WTC11 (cell line): ENCODE measurements at regions not wholly inside any gene's neighbourhood (a gene's known extent, or its start where the extent isn't known, plus 50 kb on each side); places are given as distances from the start of the nearest gene placed in this dataset.

Source experiments
- ATAC-seq: fragments of 200-7000 bp; cut with Tn5 transposase; 2 replicates; pipeline ENCODE4 v1.10.0; 2021; ENCODE audit warnings: mild to moderate bottlenecking, moderate library complexity
- CTCF ChIA-PET: fragments of 300-600 bp; sonication (Branson Sonifier 250); formaldehyde crosslinking; loops from one replicate; lab custom pipeline; 2021; ENCODE audit warnings: antibody characterized with exemption; lab: Charles Lee
- POLR2A ChIA-PET: fragments of 350-600 bp; sonication (Branson Sonifier 250); formaldehyde crosslinking; loops from one replicate; lab custom pipeline; 2021; ENCODE audit warnings: antibody characterized with exemption; lab: Charles Lee
- DNase-seq: peaks from one replicate; pipeline ENCODE4 v3.0.0; 2021; ENCODE audit warnings: low spot score
- H3K27ac Mint-ChIP-seq: 2 replicates; pipeline ENCODE4 v1.8.0; 2021; ENCODE audit warnings: mixed read lengths
- H3K27me3 Mint-ChIP-seq: 2 replicates; pipeline ENCODE4 v1.8.0; 2021; ENCODE audit warnings: low read depth, mild to moderate bottlenecking, moderate library complexity, mixed read lengths
- H3K36me3 Mint-ChIP-seq: 2 replicates; pipeline ENCODE4 v1.8.0; 2021; ENCODE audit warnings: mixed read lengths
- H3K4me1 Mint-ChIP-seq: 2 replicates; pipeline ENCODE4 v1.8.0; 2022; ENCODE audit warnings: mixed read lengths
- H3K4me3 Mint-ChIP-seq: 2 replicates; pipeline ENCODE4 v1.8.0; 2021; ENCODE audit warnings: mild to moderate bottlenecking, moderate library complexity, mixed read lengths
- H3K9me3 Mint-ChIP-seq: 2 replicates; pipeline ENCODE4 v1.8.0; 2021; ENCODE audit warnings: mixed read lengths
- AR ChIP-seq: fragments of 250-450 bp; sonication (Bioruptor Pico); IDR thresholded peaks from 2 replicates; pipeline ENCODE4 v1.9.0; 2021; ENCODE audit warnings: mild to moderate bottlenecking
- EMX1 ChIP-seq: fragments of 250-450 bp; sonication (Bioruptor Pico); IDR thresholded peaks from 2 replicates; pipeline ENCODE4 v1.8.0; 2021; ENCODE audit warnings: mild to moderate bottlenecking
- NFATC4 ChIP-seq: fragments of 250-450 bp; sonication (Bioruptor Pico); IDR thresholded peaks from 2 replicates; pipeline ENCODE4 v1.9.0; 2021; ENCODE audit warnings: mild to moderate bottlenecking
- NR2C2 ChIP-seq: sonication (generic); formaldehyde crosslinking; IDR thresholded peaks from 2 replicates; pipeline ENCODE4 v1.8.0; 2022; ENCODE audit warnings: mild to moderate bottlenecking, missing genetic modification reagents
- NR3C1 ChIP-seq: sonication (generic); formaldehyde crosslinking; conservative IDR thresholded peaks from 2 replicates; pipeline ENCODE4 v1.8.1; 2023; ENCODE audit warnings: low read depth, mild to moderate bottlenecking, missing genetic modification reagents
- OVOL2 ChIP-seq: fragments of 250-450 bp; sonication (Bioruptor Pico); IDR thresholded peaks from 2 replicates; pipeline ENCODE4 v1.9.0; 2021; ENCODE audit warnings: mild to moderate bottlenecking, borderline replicate concordance
- TEAD1 ChIP-seq: sonication (generic); formaldehyde crosslinking; IDR thresholded peaks from 2 replicates; pipeline ENCODE4 v1.8.0; 2022; ENCODE audit warnings: mild to moderate bottlenecking, missing genetic modification reagents
- TP53 ChIP-seq: sonication (generic); formaldehyde crosslinking; IDR thresholded peaks from 2 replicates; pipeline ENCODE4 v1.8.1; 2023; ENCODE audit warnings: mild to moderate bottlenecking, missing genetic modification reagents
- USF1 ChIP-seq: sonication (generic); formaldehyde crosslinking; IDR thresholded peaks from 2 replicates; pipeline ENCODE4 v1.8.0; 2022; ENCODE audit warnings: mild to moderate bottlenecking, missing genetic modification reagents
- ZBTB21 ChIP-seq: sonication (generic); formaldehyde crosslinking; IDR thresholded peaks from 2 replicates; pipeline ENCODE4 v1.8.1; 2023; ENCODE audit warnings: mild to moderate bottlenecking, missing genetic modification reagents, borderline replicate concordance
- ZMAT4 ChIP-seq: fragments of 250-450 bp; sonication (Bioruptor Pico); IDR thresholded peaks from 2 replicates; pipeline ENCODE4 v1.9.0; 2021; ENCODE audit warnings: mild to moderate bottlenecking
- ZNF121 ChIP-seq: sonication (generic); formaldehyde crosslinking; IDR thresholded peaks from 2 replicates; pipeline ENCODE4 v1.8.0; 2023; ENCODE audit warnings: missing genetic modification reagents
- ZNF232 ChIP-seq: sonication (generic); formaldehyde crosslinking; IDR thresholded peaks from 2 replicates; pipeline ENCODE4 v1.8.0; 2022; ENCODE audit warnings: mild to moderate bottlenecking, missing genetic modification reagents
- ZNF423 ChIP-seq: fragments of 250-450 bp; sonication (Bioruptor Pico); IDR thresholded peaks from 2 replicates; pipeline ENCODE4 v2.1.2; 2022; ENCODE audit warnings: mild to moderate bottlenecking, moderate library complexity
- ZNF425 ChIP-seq: fragments of 250-450 bp; sonication (Bioruptor Pico); conservative IDR thresholded peaks from 2 replicates; pipeline ENCODE4 v1.9.0; 2021; ENCODE audit warnings: mild to moderate bottlenecking
- ZNF671 ChIP-seq: fragments of 250-450 bp; sonication (Bioruptor Pico); IDR thresholded peaks from 2 replicates; pipeline ENCODE4 v1.8.0; 2021; ENCODE audit warnings: mild to moderate bottlenecking
- TF ChIP-seq, protein P1 (sequence below): sonication (generic); formaldehyde crosslinking; IDR thresholded peaks from 2 replicates; pipeline ENCODE4 v1.8.1; 2023; ENCODE audit warnings: mild to moderate bottlenecking, moderate library complexity, missing genetic modification reagents

- TF ChIP-seq, protein P1, sequence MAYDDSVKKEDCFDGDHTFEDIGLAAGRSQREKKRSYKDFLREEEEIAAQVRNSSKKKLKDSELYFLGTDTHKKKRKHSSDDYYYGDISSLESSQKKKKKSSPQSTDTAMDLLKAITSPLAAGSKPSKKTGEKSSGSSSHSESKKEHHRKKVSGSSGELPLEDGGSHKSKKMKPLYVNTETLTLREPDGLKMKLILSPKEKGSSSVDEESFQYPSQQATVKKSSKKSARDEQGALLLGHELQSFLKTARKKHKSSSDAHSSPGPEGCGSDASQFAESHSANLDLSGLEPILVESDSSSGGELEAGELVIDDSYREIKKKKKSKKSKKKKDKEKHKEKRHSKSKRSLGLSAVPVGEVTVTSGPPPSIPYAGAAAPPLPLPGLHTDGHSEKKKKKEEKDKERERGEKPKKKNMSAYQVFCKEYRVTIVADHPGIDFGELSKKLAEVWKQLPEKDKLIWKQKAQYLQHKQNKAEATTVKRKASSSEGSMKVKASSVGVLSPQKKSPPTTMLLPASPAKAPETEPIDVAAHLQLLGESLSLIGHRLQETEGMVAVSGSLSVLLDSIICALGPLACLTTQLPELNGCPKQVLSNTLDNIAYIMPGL (CRISPR knock-in tag) = no peak
- peak; percentile 32; the same call in 1 of the 2 replicates for TF ChIP-seq TEAD1 (CRISPR knock-in tag)
- Mint-ChIP-seq H3K4me1 (peaks cover 29% of the 10 kb centered on the region), H3K36me3 (no peaks in the 10 kb centered on the region), H3K27ac (peak overlapping the region; percentile 35), H3K9me3 (peaks cover 14% of the 10 kb centered on the region), H3K27me3 (no peaks in the 10 kb centered on the region), H3K4me3 (no peak overlapping the region)
- ChIA-PET POLR2A (no interaction called here), CTCF (interaction anchor here (0.9 to 1.3 kb wide), 4 partner anchors 8 to 689 kb away, joined by 3 to 9 read pairs (median 3); no protein-coding TSS in a partner anchor)
- peak; percentile 15 for DNase-seq
- ATAC-seq = peak; percentile 90
Observed at GRCh38 chr3:24688446-24689148, 193.9 kb upstream of the THRB start.

DNA sequence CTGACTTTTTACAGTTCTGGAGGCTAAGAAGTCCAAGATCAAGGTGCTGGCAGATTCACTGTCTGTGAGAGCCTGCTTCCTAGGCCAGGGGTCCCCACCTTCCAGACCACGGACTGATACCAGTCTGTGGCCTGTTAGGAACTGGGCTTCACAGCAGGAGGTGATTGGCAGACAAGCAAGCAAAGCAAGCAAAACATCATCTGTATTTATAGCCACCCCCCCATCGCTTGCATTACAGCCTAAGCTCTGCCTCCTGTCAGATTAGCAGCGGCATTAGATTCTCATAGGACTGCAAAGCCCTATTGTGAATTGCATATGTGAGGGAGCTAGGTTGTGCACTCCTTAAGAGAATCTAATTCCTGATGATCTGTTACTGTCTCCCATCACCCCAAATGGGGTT lies 194.7 kb upstream of the THRB start:
- Mint-ChIP-seq H3K27me3 (no peaks in the 10 kb centered on the region), H3K4me3 (no peak overlapping the region), H3K4me1 (peaks cover 24% of the 10 kb centered on the region), H3K9me3 (peaks cover 14% of the 10 kb centered on the region)
- no peak for DNase-seq
- ChIA-PET POLR2A (no interaction called here), CTCF (interaction anchor here (0.9 to 1.3 kb wide), 4 partner anchors 9 to 689 kb away, joined by 3 to 9 read pairs (median 3); no protein-coding TSS in a partner anchor)
- ATAC-seq = no peak
- TF ChIP-seq NR3C1 (CRISPR knock-in tag) (no peak), NFATC4 (no peak), TP53 (CRISPR knock-in tag) (no peak), ZNF671 (CRISPR knock-in tag) (no peak), ZNF121 (CRISPR knock-in tag) (no peak), AR (CRISPR knock-in tag) (no peak), EMX1 (CRISPR knock-in tag) (no peak), ZNF425 (CRISPR knock-in tag) (no peak), OVOL2 (CRISPR knock-in tag) (no peak), ZNF232 (CRISPR knock-in tag) (no peak), ZBTB21 (no peak), USF1 (CRISPR knock-in tag) (no peak), ZNF423 (CRISPR knock-in tag) (no peak), ZMAT4 (CRISPR knock-in tag) (no peak), NR2C2 (no peak), TEAD1 (CRISPR knock-in tag) (no peak)
- TF ChIP-seq, all 79 proteins: peak for 0
- no peaks in the 10 kb centered on the region for H3K36me3 Mint-ChIP-seq
- no peak overlapping the region for H3K27ac Mint-ChIP-seq
